GM18502 (cell line): ENCODE measurements at regions not wholly inside any gene's neighbourhood (a gene's known extent, or its start where the extent isn't known, plus 50 kb on each side); places are given as distances from the start of the nearest gene placed in this dataset.

Experiments used
- ATAC-seq: cut with Tn5 transposase; IDR thresholded peaks from one replicate; pipeline ENCODE4 v1.9.1; 2021; ENCODE audit warnings: mild to moderate bottlenecking; ENCODE audit not compliant: unreplicated experiment, poor library complexity

GRCh38 chr5:12825163-12825562, 920.9 kb upstream of the CTNND2 start:
- no peak for ATAC-seq

GRCh38 chr5:12805165-12805698, 901.0 kb upstream of the CTNND2 start:
- ATAC-seq: no peak

DNA sequence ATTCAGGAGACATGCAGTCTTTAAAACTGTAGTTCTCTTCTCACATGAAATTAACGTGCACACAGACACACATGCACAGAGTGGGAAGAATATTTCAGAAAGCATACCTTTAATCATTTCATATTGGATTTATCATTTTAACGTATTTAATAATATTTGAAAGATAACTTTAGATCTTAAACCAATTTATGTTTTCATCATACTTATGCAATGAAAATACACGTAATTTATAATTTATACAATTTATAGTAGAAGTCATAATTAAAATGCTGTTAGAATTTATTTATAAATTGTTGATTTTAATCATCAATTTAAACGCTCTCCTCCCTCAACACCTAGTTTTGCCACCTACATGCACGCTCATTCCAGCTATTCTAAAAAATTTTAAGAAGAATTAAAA, 894.9 kb upstream of the CTNND2 start:
- ATAC-seq: no peak

DNA sequence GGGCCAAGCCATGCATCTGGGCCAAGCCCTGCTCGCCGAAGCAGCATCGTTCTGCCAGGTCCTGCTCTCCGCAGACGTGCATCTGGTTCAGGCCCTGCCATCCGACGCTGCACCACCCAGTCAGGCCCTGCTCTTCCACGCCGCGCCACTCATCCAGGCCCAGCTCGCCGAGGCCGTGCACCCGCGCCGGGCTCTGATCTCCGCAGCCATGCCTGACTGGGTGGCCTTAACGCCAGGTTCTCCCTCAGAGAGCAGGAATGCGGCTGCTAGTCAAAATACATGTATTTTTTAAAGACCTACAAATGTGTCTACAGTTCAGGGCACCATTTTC, 891.1 kb upstream of the CTNND2 start:
- ATAC-seq: no peak

DNA sequence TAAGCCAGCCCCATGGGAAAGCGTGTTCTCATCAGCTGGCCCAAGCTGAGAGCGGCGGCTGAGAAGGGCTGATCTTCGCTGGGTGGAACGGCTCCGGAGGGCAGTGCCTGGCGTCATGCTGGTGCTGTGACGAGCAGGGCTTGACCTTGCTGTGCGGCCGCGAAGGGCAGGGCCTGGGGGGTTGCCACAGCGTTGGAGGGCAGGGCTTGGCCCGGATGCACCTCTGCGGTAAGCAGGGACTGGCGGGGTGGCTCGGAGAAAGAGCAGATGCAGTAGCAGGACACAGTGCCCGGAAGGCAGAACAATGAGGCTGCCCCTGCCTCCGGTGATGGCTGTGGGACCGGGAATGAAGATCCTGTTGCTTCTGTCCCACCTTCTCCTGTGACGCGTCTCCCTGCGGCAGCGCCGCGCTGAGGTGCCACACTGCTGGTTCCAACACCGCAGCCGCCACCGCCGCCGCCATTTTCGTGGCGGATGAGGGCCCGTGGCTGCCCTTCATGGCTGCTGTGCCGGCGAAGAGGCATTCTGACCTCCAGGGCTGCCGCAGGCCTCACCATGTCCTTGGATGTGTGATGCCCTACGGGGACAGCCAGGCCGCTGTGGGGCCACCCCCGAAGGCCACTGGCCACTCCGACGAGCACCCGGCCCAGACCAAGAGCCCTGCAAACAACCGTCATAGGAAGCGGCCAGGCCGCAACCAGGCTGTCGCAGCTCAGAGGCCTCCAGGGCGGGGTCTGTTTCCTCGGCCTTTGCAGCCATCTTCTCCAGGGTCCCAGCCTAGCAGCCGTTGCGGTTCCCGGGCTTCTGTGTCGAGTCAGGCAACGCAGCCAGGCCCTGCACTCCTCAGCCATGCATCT, 890.5 kb upstream of the CTNND2 start:
- ATAC-seq: no peak

DNA sequence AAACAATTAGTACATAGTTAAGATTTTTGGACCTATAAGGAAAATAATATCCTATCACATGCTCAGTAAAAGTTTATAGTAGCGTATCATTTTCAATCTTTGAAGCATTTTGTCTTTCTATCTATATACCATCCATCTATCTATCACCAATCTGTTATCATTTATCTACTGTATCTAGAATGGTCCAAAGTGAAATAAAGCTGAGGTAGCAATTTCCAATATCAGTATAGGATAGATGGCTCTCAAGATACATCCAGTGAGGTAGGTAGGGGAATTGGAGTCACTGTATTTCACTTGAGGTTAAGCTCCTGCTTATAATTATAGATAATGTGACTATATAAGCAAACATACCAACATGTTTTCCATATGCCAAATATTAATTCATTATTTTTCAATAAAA, 889.1 kb upstream of the CTNND2 start:
- no peak for ATAC-seq

- no peak for ATAC-seq
These were observed 876.3 kb upstream of the CTNND2 start for GRCh38 chr5:12780536-12780935.

DNA sequence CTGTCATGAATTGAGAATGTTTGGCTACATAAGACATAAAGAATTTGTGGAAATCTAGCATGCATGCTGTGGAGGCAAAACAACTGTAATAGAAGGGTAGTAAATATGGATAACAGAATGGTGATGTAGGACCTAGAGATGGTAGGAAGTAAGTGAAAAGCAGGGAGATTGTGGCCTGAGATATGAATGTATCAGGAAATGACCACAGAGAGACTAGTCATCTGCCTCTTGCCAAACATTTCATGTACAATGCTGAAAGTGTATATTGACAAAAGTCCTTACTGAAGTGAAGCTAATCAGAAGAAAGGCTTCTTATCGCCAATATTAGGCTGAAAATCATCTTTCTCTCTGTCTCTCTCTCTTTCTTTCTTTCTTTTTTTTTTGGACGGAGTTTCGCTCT, 873.1 kb upstream of the CTNND2 start:
- no peak for ATAC-seq

- no peak for ATAC-seq
These were observed 868.0 kb upstream of the CTNND2 start for GRCh38 chr5:12772276-12772675.

DNA sequence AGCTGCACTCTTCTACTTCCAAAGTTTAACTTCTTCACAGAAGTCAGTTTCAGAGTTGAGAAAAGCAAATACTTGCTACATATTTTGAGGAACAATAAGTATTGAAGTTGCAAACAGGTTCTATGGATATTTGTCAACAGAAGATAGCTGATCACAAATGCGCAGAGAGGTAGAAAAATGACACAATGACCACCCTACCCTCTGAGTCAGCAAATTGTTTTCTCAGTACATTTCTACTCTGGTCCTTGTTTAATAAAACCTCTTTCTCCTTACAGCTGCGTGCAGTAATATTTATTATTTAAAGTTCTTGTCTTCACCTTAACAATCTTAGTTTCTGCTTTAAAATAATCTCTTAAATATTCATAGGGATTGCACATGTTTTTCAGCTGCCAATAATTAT, 855.1 kb upstream of the CTNND2 start:
- ATAC-seq: no peak

DNA sequence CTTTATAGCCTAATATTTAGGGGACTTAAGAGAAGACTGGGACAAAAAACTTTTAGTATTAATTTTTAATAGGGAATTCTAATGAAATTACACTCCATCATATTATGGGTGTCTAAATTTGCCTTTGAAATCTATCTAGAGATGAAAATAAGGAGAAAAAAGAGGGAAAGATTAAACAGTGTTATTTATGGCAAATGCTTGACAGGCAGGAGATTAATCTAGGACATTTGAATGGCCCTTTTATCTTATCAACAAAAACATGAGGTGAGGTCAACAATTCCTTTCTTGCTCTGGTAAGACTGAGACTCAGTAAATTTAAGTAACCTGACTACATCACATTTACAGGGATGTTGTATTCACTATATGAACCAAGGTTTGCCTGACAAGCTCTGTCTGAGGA, 852.8 kb upstream of the CTNND2 start:
- no peak for ATAC-seq

DNA sequence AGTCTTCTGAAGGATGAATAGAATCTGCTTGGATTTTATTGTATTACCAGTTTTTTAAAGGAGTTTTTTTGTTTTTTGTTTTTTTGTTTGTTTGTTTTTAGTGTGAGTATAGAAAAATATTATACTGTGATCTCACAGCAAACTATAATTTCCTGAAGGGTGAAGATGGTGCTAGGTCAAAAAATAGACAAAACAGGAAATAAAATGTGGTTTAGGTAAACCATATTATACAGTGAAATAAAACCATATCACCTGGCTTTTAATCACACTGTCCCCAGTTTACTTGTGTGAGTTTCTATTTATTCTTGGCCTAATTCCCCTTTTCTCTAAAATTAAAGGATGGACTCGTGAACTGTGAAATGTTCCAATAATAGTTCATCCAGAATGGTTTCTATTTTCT, 841.3 kb upstream of the CTNND2 start:
- ATAC-seq: no peak

GRCh38 chr5:12743582-12743981, 839.3 kb upstream of the CTNND2 start:
- ATAC-seq: no peak

DNA sequence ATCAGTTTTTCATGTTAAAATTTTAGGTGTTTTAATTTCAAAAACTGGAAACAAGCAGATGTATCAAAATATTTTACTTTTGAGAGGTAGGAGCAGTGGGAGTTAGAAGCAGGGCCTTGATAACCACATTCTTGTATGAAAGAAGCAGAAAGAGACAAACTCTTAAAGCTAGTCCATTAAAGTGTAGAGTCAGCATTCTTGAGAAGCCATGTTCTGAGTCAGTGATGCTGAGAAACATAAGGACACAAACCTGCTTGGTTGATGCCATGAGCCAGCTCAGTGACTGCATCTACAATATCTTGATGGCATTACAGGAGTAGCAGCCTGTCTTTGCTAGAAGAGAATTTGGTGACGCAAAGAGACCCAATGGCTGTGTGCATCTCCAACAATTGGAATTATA, 826.1 kb upstream of the CTNND2 start:
- no peak for ATAC-seq

DNA sequence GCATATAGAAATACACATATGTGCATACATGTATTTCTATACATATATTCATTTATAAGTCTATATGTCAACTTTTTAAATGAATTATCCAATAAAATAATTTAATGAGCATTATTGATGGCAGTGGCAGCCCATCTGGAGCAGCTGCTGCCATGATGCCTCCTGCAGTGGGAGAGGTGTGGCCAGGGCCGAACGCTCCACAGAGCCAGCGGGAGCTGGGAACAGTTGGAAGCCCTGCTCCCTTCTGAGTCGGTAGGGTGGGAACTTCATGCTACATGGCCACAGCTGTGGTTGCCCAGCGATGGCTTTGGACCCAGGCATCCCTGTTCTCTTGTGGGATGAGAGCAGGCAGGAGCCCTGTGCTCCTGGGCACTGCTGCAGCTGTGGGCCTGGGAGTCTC, 812.4 kb upstream of the CTNND2 start:
- ATAC-seq: no peak

DNA sequence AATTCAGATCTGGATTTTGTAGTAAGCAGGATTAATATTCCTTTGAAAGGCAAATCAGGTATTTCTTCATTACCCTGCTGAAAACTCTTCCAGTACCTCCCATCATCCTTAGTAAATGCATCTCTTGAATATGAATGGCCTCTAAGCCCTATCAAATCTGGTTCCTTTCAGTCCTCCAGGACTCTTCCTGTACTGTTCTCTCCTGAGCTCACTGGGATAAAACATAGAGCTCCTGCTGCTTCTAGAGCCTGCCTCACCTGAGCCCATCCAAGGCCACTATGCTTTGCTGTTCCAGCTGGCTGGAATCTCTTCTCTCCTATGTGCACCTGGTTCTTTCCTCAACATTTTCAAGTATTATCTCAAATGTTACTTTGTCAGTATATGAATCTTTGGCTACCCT, 803.3 kb upstream of the CTNND2 start:
- ATAC-seq: no peak

DNA sequence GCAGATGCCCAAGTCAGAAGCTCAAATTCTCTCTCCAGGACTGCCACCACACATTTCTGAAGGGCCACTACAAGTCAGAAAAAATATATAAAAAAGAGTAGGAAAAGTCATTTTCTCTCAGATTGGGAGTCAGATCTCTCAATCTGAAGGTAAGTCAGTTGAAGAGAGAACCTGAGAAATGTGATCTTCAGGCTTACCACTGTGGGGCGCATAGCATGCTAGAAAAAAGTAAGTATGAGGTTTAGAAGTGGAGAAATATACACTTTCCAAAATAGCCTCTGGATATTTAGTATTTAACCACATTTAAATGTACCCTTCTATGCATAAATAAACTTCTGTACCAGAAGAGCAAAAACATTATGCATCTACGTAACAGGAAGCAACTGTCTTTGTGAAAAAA, 800.7 kb upstream of the CTNND2 start:
- ATAC-seq: no peak

DNA sequence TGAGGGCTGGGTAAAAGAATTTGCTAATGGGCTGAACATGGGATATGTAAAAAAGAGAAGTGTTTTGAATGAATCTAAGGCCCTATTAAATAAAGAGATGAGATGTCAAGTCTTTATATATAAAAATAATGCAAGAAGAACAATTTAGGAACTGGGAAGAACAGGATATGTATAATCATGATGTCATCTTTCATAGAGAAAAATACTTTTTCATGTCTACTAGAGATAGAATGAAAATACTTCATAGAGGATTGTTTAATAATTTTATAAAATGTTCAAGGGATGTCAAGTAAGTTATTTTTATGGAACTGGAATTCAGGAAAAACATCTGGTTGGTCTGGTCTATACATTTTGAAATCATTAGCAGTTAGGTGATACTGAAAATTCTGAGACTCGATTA, 799.0 kb upstream of the CTNND2 start:
- ATAC-seq: no peak

GRCh38 chr5:12695651-12696050, 791.4 kb upstream of the CTNND2 start:
- ATAC-seq: no peak

DNA sequence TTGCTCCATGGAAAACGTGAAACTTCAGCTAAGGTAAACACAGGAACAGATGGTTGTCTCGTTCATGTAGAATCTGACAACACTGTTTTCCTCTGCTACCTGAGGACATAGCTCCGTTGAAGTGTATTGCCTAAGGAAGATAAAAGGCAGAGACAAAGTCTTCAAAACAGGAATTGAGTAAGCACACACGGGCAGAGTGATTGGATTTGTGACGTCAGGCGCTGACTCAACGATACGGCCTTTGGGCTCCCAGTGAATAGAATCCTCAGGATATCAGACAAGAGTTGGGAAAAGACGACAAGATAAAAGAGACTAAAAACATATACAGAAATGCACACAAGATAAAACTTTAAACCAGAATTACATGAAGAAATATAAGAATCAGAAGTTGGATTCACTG, 787.1 kb upstream of the CTNND2 start:
- no peak for ATAC-seq

- ATAC-seq: no peak
These were observed 786.1 kb upstream of the CTNND2 start for GRCh38 chr5:12690361-12690760.

GRCh38 chr5:12683249-12683648, 779.0 kb upstream of the CTNND2 start:
- ATAC-seq: no peak
